DOHH2 (cell line): ENCODE measurements at regions not wholly inside any gene's neighbourhood (a gene's known extent, or its start where the extent isn't known, plus 50 kb on each side); places are given as distances from the start of the nearest gene placed in this dataset.

Experiments used
- H3F3A ChIP-seq: fragments of 200-600 bp; sonication (generic), shearing (Covaris generic); 2 replicates; pipeline ENCODE4 v1.6.0; 2016; ENCODE audit warnings: antibody characterized with exemption, mild to moderate bottlenecking; ENCODE audit not compliant: control insufficient read depth, insufficient read depth
- H3K27ac ChIP-seq: fragments of 200-600 bp; sonication (generic); 2 replicates; pipeline ENCODE4 v1.5.1; 2014; ENCODE audit warnings: low read depth, mild to moderate bottlenecking, low read length, moderate library complexity
- H3K27me3 ChIP-seq: fragments of 200-600 bp; sonication (generic); 2 replicates; pipeline ENCODE4 v1.6.1; 2014; ENCODE audit warnings: mild to moderate bottlenecking, low read length, mixed read lengths; ENCODE audit not compliant: control insufficient read depth
- H3K36me3 ChIP-seq: fragments of 200-600 bp; sonication (generic); 2 replicates; pipeline ENCODE4 v1.6.1; 2014; ENCODE audit warnings: mild to moderate bottlenecking, low read length, moderate library complexity, mixed read lengths; ENCODE audit not compliant: control insufficient read depth
- H3K4me1 ChIP-seq: fragments of 200-600 bp; sonication (generic); 2 replicates; pipeline ENCODE4 v1.6.1; 2014; ENCODE audit warnings: mild to moderate bottlenecking, low read length, mixed read lengths; ENCODE audit not compliant: control insufficient read depth
- H3K4me2 ChIP-seq: fragments of 200-600 bp; sonication (generic); 2 replicates; pipeline ENCODE4 v1.6.0; 2014; ENCODE audit warnings: mild to moderate bottlenecking, low read length, moderate library complexity
- H3K4me3 ChIP-seq: fragments of 200-600 bp; sonication (generic); 2 replicates; pipeline ENCODE4 v1.5.1; 2014; ENCODE audit warnings: mild to moderate bottlenecking, low read length, mixed read lengths
- H3K79me2 ChIP-seq: fragments of 200-600 bp; sonication (generic); 2 replicates; pipeline ENCODE4 v1.6.1; 2014; ENCODE audit warnings: mild to moderate bottlenecking, low read length, mixed read lengths; ENCODE audit not compliant: control insufficient read depth
- H3K9me2 ChIP-seq: fragments of 200-600 bp; sonication (generic); replicated peaks from 2 replicates; pipeline ENCODE4 v1.6.1; 2014; ENCODE audit warnings: mild to moderate bottlenecking, low read length, mixed read lengths; ENCODE audit not compliant: control insufficient read depth
- H3K9me3 ChIP-seq: fragments of 200-600 bp; sonication (generic); 2 replicates; pipeline ENCODE4 v1.6.1; 2014; ENCODE audit warnings: antibody characterized with exemption, low read length, mixed read lengths; ENCODE audit not compliant: control insufficient read depth, insufficient read depth
- H4K20me1 ChIP-seq: fragments of 200-600 bp; sonication (generic); 2 replicates; pipeline ENCODE4 v1.6.0; 2014; ENCODE audit warnings: low read depth, mild to moderate bottlenecking, antibody characterized with exemption, low read length, moderate library complexity; ENCODE audit not compliant: control insufficient read depth, insufficient read depth
- EZH2phosphoT487 ChIP-seq: fragments of 200-600 bp; sonication (generic); IDR thresholded peaks from 2 replicates; pipeline ENCODE4 v1.6.1; 2017; ENCODE audit warnings: borderline replicate concordance, mild to moderate bottlenecking, antibody characterized with exemption, low read length, moderate library complexity, mixed read lengths
- TF ChIP-seq, protein P1 (sequence below): fragments of 200-600 bp; sonication (generic); IDR thresholded peaks from one replicate; pipeline ENCODE4 v1.5.1; 2014; ENCODE audit warnings: antibody characterized with exemption, mild to moderate bottlenecking, low read depth, low read length; ENCODE audit not compliant: poor library complexity, severe bottlenecking

DNA sequence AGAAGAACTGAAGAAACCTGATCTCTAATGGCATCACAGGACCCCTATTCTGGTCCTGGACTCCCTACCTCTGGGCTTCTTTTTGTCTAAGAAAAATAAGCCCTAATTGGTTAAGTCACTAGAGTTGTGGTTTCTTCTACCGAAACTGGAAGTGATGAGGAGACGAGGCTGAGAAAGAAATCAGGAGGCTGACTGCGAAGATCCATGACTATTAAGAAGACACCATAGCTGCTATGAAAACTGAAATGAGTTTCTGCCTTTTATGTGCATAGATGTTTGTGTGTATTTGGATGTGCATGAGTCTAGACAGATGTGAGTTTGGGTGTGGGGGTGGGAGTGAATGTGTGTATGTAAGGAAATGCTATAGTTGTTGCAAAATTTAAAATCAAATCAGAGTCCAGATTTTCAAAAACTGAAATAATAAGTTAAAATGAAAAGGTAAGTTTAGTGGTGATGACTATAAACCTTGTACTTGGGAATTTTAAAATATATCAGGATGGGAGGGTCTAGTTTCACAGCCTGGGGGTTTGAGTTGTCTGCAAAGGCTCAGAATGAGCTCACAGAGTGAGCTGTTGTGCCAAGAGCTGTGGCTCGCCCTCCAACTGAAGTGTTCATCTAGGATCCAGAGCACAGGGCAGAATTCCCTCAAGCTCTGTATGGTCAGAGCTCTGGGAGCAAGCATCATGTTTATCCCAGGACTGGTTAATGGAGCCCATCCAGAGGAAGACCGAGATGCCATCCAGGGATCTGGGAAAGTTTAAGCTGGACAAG is 94.9 kb downstream of the VCPKMT start:
- H3K4me2 ChIP-seq: no peak overlapping the region
- H3F3A ChIP-seq: no peaks in the 10 kb centered on the region
- no peak overlapping the region for H3K27ac ChIP-seq

DNA sequence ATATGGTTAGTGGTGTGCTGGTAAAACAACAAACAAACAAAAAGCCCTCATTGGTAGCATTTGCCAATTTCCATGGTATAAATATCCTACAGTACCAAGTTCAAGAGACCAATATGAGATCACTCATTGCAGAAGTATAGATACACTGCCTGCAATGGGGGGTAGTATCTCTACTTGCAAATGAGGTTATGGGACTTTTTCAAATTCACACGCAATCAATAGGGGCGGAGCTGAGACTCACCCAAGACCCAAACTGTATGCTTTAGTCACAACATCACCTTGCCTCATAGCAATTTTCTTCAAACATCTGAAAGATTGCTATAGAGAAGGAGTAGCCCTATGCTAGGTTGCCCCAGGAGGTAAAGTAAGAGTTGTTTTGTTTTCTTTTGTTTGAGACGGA is 93.7 kb downstream of the VCPKMT start:
- Histone ChIP-seq H4K20me1 (no peaks in the 10 kb centered on the region), H3K27ac (no peak overlapping the region), H3F3A (no peaks in the 10 kb centered on the region), H3K9me3 (no peaks in the 10 kb centered on the region), H3K4me2 (no peak overlapping the region), H3K4me3 (no peak overlapping the region), H3K36me3 (no peaks in the 10 kb centered on the region), H3K4me1 (peaks cover 9% of the 10 kb centered on the region), H3K9me2 (no peaks in the 10 kb centered on the region), H3K79me2 (no peaks in the 10 kb centered on the region), H3K27me3 (no peaks in the 10 kb centered on the region)
- TF ChIP-seq EZH2phosphoT487: no peak
- TF ChIP-seq, protein P1, sequence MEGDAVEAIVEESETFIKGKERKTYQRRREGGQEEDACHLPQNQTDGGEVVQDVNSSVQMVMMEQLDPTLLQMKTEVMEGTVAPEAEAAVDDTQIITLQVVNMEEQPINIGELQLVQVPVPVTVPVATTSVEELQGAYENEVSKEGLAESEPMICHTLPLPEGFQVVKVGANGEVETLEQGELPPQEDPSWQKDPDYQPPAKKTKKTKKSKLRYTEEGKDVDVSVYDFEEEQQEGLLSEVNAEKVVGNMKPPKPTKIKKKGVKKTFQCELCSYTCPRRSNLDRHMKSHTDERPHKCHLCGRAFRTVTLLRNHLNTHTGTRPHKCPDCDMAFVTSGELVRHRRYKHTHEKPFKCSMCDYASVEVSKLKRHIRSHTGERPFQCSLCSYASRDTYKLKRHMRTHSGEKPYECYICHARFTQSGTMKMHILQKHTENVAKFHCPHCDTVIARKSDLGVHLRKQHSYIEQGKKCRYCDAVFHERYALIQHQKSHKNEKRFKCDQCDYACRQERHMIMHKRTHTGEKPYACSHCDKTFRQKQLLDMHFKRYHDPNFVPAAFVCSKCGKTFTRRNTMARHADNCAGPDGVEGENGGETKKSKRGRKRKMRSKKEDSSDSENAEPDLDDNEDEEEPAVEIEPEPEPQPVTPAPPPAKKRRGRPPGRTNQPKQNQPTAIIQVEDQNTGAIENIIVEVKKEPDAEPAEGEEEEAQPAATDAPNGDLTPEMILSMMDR: no peak

More for the DNA sequence above, 94.9 kb downstream of the VCPKMT start:
- no peak overlapping the region for H3K4me3 ChIP-seq
- no peaks in the 10 kb centered on the region for H3K9me3 ChIP-seq
- TF ChIP-seq, protein P1: no peak
- TF ChIP-seq EZH2phosphoT487: no peak
- no peaks in the 10 kb centered on the region for H3K27me3 ChIP-seq
- H3K4me1 ChIP-seq: peaks cover 9% of the 10 kb centered on the region
- no peaks in the 10 kb centered on the region for H3K36me3 ChIP-seq
- no peaks in the 10 kb centered on the region for H3K9me2 ChIP-seq
- no peaks in the 10 kb centered on the region for H3K79me2 ChIP-seq
- no peaks in the 10 kb centered on the region for H4K20me1 ChIP-seq

GRCh38 chr14:50023671-50024490 is 92.5 kb downstream of the VCPKMT start:
- TF ChIP-seq, protein P1: no peak
- TF ChIP-seq EZH2phosphoT487: no peak
- Histone ChIP-seq H3K27me3 (no peaks in the 10 kb centered on the region), H4K20me1 (no peaks in the 10 kb centered on the region), H3K4me3 (no peak overlapping the region), H3K36me3 (no peaks in the 10 kb centered on the region), H3K4me1 (peaks cover 9% of the 10 kb centered on the region), H3K9me2 (no peaks in the 10 kb centered on the region), H3K4me2 (no peak overlapping the region), H3K9me3 (no peaks in the 10 kb centered on the region), H3F3A (no peaks in the 10 kb centered on the region), H3K27ac (no peak overlapping the region), H3K79me2 (no peaks in the 10 kb centered on the region)
